B cell (primary cell): ENCODE measurements at regions not wholly inside any gene's neighbourhood (a gene's known extent, or its start where the extent isn't known, plus 50 kb on each side); places are given as distances from the start of the nearest gene placed in this dataset.

Experiments used
- CTCF ChIP-seq: fragments of 200-600 bp; IDR thresholded peaks from one replicate; pipeline ENCODE4 v1.8.0; 2022; ENCODE audit warnings: antibody characterized with exemption, mild to moderate bottlenecking
- EZH2 ChIP-seq: IDR thresholded peaks from 2 replicates; pipeline ENCODE4 v1.6.1; 2012; ENCODE audit warnings: borderline replicate concordance, low read depth, mild to moderate bottlenecking, moderate library complexity, low read length; ENCODE audit not compliant: insufficient read depth, poor library complexity, severe bottlenecking

- TF ChIP-seq CTCF (no peak), EZH2 (no peak)
These were observed 240.4 kb upstream of the TNRC6C start for GRCh38 chr17:77717941-77718668.
